HepG2 (cell line): ENCODE measurements at regions not wholly inside any gene's neighbourhood (a gene's known extent, or its start where the extent isn't known, plus 50 kb on each side); places are given as distances from the start of the nearest gene placed in this dataset.

Experiments
- ATAC-seq: fragments of 200-7000 bp; cut with Tn5 transposase; 3 replicates; pipeline ENCODE4 v1.9.1; 2020; ENCODE audit warnings: mild to moderate bottlenecking, moderate library complexity
- BruUV-seq: library from RNA; stranded (reverse); fragments of 400-500 nt; replicated peaks from 2 replicates; lab custom pipeline; 2021; lab: Mats Ljungman, UMichigan
- CTCF ChIA-PET: fragments of 300-600 bp; formaldehyde crosslinking; extraction: SDS; loops from one replicate; lab custom pipeline; 2021; ENCODE audit warnings: low total read pairs, inconsistent platforms, low intra/inter-chr PET ratio; lab: Yijun Ruan, JAX
- POLR2A ChIA-PET: fragments of 350-600 bp; sonication (Branson Sonifier 250); formaldehyde crosslinking; loops from one replicate; lab custom pipeline; 2020; ENCODE audit warnings: antibody characterized with exemption, inconsistent platforms; lab: Yijun Ruan, JAX
- DNase-seq: peaks from one replicate; pipeline ENCODE4 v3.0.0-alpha.2; 2015; ENCODE audit warnings: low spot score
- FAIRE-seq: peaks from 3 replicates; lab custom pipeline; 2011; peaks lifted over from hg19 to GRCh38; lab: Jason Lieb, UNC
- H2AFZ ChIP-seq: one replicate; pipeline ENCODE4 v1.6.1; 2011; ENCODE audit warnings: low read length, inconsistent platforms
- H3K27ac ChIP-seq: fragments of 300-600 bp; 3 replicates; pipeline ENCODE4 v1.8.0; 2011; ENCODE audit warnings: mixed run types, mild to moderate bottlenecking, mixed read lengths, low read length, inconsistent platforms; ENCODE audit not compliant: insufficient read depth; ENCODE audit errors: extremely low read length
- H3K27me3 ChIP-seq, 2 experiments: fragments of 200-600 bp in 1 of 2; 2 replicates in 1 of 2; 3 replicates in 1 of 2; pipeline versions ENCODE4 v1.6.0 to v1.8.0; 2011; ENCODE audit warnings: low read length in 2 of 2, mild to moderate bottlenecking in 2 of 2, moderate library complexity in 2 of 2, inconsistent platforms in 1 of 2; ENCODE audit not compliant: insufficient read depth in 2 of 2, control insufficient read depth in 1 of 2
- H3K36me3 ChIP-seq, 2 experiments: fragments of 200-600 bp in 1 of 2; replicated peaks in 1 of 2; 2 replicates in 1 of 2; 3 replicates in 1 of 2; pipeline versions ENCODE4 v1.5.1 to v1.8.0; 2011; ENCODE audit warnings: low read length in 2 of 2, inconsistent platforms in 1 of 2; ENCODE audit not compliant: insufficient read depth in 2 of 2, control insufficient read depth in 1 of 2
- H3K4me1 ChIP-seq: 2 replicates; pipeline ENCODE4 v1.5.1; 2012; ENCODE audit warnings: low read length, inconsistent platforms; ENCODE audit not compliant: insufficient read depth
- H3K4me2 ChIP-seq: 2 replicates; pipeline ENCODE4 v1.6.0; 2011; ENCODE audit warnings: low read depth, low read length, inconsistent platforms
- H3K4me3 ChIP-seq, 3 experiments: fragments of 200-600 bp in 1 of 3; sonication (generic), shearing (Covaris generic) in 1 of 3; replicated peaks in 1 of 3; 2 replicates each; pipeline ENCODE4 v1.5.1; 2011 to 2016; ENCODE audit warnings: low read length in 3 of 3, inconsistent platforms in 2 of 3, low read depth in 2 of 3, mild to moderate bottlenecking in 2 of 3, control low read depth in 1 of 3, mixed read lengths in 1 of 3; ENCODE audit not compliant: insufficient read depth in 1 of 3
- H3K79me2 ChIP-seq: one replicate; pipeline ENCODE4 v1.6.1; 2011; ENCODE audit warnings: low read length, inconsistent platforms; ENCODE audit not compliant: insufficient read depth
- H3K9ac ChIP-seq: 2 replicates; pipeline ENCODE4 v1.6.0; 2011; ENCODE audit warnings: mild to moderate bottlenecking, low read depth, low read length, inconsistent platforms; ENCODE audit not compliant: insufficient read depth
- H3K9me3 ChIP-seq: 2 replicates; pipeline ENCODE4 v1.5.1; 2012; ENCODE audit warnings: mild to moderate bottlenecking, low read length
- H4K20me1 ChIP-seq: 2 replicates; pipeline ENCODE4 v1.6.0; 2011; ENCODE audit warnings: inconsistent platforms, mild to moderate bottlenecking, low read length, moderate library complexity; ENCODE audit not compliant: insufficient read depth
- NR2F2 ChIP-seq: IDR thresholded peaks from 2 replicates; pipeline ENCODE4 v1.6.1; 2012; ENCODE audit warnings: low read depth, inconsistent platforms, borderline replicate concordance
- PAXIP1 ChIP-seq: sonication (generic); formaldehyde crosslinking; conservative IDR thresholded peaks from 2 replicates; pipeline ENCODE4 v1.4.0; 2020; ENCODE audit warnings: mild to moderate bottlenecking, missing genetic modification reagents, moderate library complexity
- RFX5 ChIP-seq: IDR thresholded peaks from 2 replicates; pipeline ENCODE4 v1.6.1; 2011; ENCODE audit warnings: low read depth, low read length, improper control_type of control experiment
- TRAFD1 ChIP-seq: sonication (generic); formaldehyde crosslinking; IDR thresholded peaks from 2 replicates; pipeline ENCODE4 v1.5.1; 2020; ENCODE audit warnings: missing genetic modification reagents, mild to moderate bottlenecking, borderline replicate concordance
- ZFY ChIP-seq: sonication (generic); formaldehyde crosslinking; IDR thresholded peaks from 2 replicates; pipeline ENCODE4 v1.4.0; 2020; ENCODE audit warnings: missing genetic modification reagents
- ZNF281 ChIP-seq: sonication (generic); formaldehyde crosslinking; IDR thresholded peaks from 2 replicates; pipeline ENCODE4 v1.4.0; 2020; ENCODE audit warnings: missing genetic modification reagents, borderline replicate concordance
- ZNF549 ChIP-seq: sonication (generic); formaldehyde crosslinking; IDR thresholded peaks from 2 replicates; pipeline ENCODE4 v1.5.0; 2020; ENCODE audit warnings: missing genetic modification reagents
- ZNF710 ChIP-seq: sonication (generic); formaldehyde crosslinking; IDR thresholded peaks from 2 replicates; pipeline ENCODE4 v1.5.0; 2020; ENCODE audit warnings: mild to moderate bottlenecking, missing genetic modification reagents, borderline replicate concordance
- ZNF724P ChIP-seq: sonication (generic); formaldehyde crosslinking; IDR thresholded peaks from 2 replicates; pipeline ENCODE4 v1.8.0; 2022; ENCODE audit warnings: missing genetic modification reagents, borderline replicate concordance
- WGBS: methylation state at CpG from one replicate; pipeline ENCODE4 v1.1.6; 2017; ENCODE audit warnings: low lambda C conversion rate; 5-methylcytosine and 5-hydroxymethylcytosine counted together
- in situ Hi-C: cut with HindIII; loops from 2 replicates; pipeline ENCODE4 v1.10.0; 2017; ENCODE audit warnings: low pct_unique_long_range_greater_than_20kb; ENCODE audit not compliant: extremely low pct_ligation_motif_present
- intact Hi-C: fragments of 100-400 bp; cut with micrococcal nuclease; formaldehyde crosslinking; loops from one replicate; pipeline ENCODE4 v1.10.0; 2022; ENCODE audit not compliant: unreplicated experiment
- TF ChIP-seq, protein P1 (sequence below): sonication (generic); formaldehyde crosslinking; IDR thresholded peaks from 2 replicates; pipeline ENCODE4 v1.4.0; 2020; ENCODE audit warnings: low read depth, mild to moderate bottlenecking, missing genetic modification reagents
- TF ChIP-seq, protein P2 (sequence below): sonication (generic); formaldehyde crosslinking; IDR thresholded peaks from 2 replicates; pipeline ENCODE4 v1.4.0; 2020; ENCODE audit warnings: missing genetic modification reagents

DNA sequence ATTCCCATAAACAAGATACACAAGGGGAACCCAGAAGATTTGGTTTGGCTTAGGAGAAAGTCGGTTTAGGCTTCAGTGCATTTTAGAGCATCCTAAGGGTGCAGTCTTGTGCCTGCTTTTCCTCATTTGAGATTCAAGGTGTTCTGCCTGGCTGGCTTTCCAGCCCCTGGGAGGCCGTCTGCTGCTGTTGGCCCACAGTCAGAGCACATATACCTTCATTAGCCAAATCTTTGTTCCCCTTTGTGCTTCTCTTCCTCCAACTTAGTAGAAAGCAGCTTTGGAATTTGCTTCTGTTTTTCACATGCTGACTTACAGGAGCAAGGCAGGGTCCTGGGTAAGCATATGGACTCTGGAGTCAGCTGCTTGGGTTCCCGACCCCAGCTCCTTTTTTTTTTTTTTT is 477.1 kb upstream of the TCF4 start:
- no peak for DNase-seq
- no peaks in the 10 kb centered on the region for H4K20me1 ChIP-seq
- no peak overlapping the region for H3K27ac ChIP-seq
- BruUV-seq = no TSS peak
- intact Hi-C loops (no loop called here), in situ Hi-C loops (no loop called here)
- H3K4me1 ChIP-seq = no peaks in the 10 kb centered on the region
- no peak overlapping the region for H3K9ac ChIP-seq
- ATAC-seq = no peak
- H3K36me3 ChIP-seq = no peaks in the 10 kb centered on the region
- no peak overlapping the region for H3K4me2 ChIP-seq
- peaks cover 96% of the 10 kb centered on the region for H3K9me3 ChIP-seq
- FAIRE-seq = no peak
- CTCF ChIA-PET = no interaction called here
- H3K4me3 ChIP-seq = no peak overlapping the region
- no peaks in the 10 kb centered on the region for H3K79me2 ChIP-seq
- whole genome bisulfite sequencing = 4% methylated on average over 3 of the region's 3 CpGs
- no peak overlapping the region for H2AFZ ChIP-seq
- POLR2A ChIA-PET = no interaction called here
- no peaks in the 10 kb centered on the region; a peak in 1 of 5 replicates for H3K27me3 ChIP-seq
- TF ChIP-seq NR2F2 (no peak), ZNF281 (CRISPR knock-in tag) (no peak), ZNF549 (CRISPR knock-in tag) (no peak), RFX5 (no peak), PAXIP1 (CRISPR knock-in tag) (no peak), ZNF710 (no peak), ZFY (CRISPR knock-in tag) (no peak), ZNF724P (CRISPR knock-in tag) (no peak), TRAFD1 (no peak)
- TF ChIP-seq, protein P1, sequence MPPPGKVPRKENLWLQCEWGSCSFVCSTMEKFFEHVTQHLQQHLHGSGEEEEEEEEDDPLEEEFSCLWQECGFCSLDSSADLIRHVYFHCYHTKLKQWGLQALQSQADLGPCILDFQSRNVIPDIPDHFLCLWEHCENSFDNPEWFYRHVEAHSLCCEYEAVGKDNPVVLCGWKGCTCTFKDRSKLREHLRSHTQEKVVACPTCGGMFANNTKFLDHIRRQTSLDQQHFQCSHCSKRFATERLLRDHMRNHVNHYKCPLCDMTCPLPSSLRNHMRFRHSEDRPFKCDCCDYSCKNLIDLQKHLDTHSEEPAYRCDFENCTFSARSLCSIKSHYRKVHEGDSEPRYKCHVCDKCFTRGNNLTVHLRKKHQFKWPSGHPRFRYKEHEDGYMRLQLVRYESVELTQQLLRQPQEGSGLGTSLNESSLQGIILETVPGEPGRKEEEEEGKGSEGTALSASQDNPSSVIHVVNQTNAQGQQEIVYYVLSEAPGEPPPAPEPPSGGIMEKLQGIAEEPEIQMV (CRISPR knock-in tag) = no peak
- TF ChIP-seq, protein P2, sequence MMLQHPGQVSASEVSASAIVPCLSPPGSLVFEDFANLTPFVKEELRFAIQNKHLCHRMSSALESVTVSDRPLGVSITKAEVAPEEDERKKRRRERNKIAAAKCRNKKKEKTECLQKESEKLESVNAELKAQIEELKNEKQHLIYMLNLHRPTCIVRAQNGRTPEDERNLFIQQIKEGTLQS (CRISPR knock-in tag) = no peak
